WTC11 (cell line): ENCODE measurements at regions not wholly inside any gene's neighbourhood (a gene's known extent, or its start where the extent isn't known, plus 50 kb on each side); places are given as distances from the start of the nearest gene placed in this dataset.

ENCODE experiments used
- ELF4 ChIP-seq: sonication (generic); formaldehyde crosslinking; IDR thresholded peaks from 2 replicates; pipeline ENCODE4 v1.8.1; 2022; ENCODE audit warnings: low read depth, mild to moderate bottlenecking, moderate library complexity, missing genetic modification reagents
- NR2C2 ChIP-seq: sonication (generic); formaldehyde crosslinking; IDR thresholded peaks from 2 replicates; pipeline ENCODE4 v1.8.0; 2022; ENCODE audit warnings: mild to moderate bottlenecking, missing genetic modification reagents
- SMAD3 ChIP-seq: sonication (generic); formaldehyde crosslinking; IDR thresholded peaks from 2 replicates; pipeline ENCODE4 v1.8.0; 2022; ENCODE audit warnings: missing genetic modification reagents, mild to moderate bottlenecking, borderline replicate concordance
- SP1 ChIP-seq: sonication (generic); formaldehyde crosslinking; conservative IDR thresholded peaks from 2 replicates; pipeline ENCODE4 v1.8.1; 2022; ENCODE audit warnings: missing genetic modification reagents
- TEAD1 ChIP-seq: sonication (generic); formaldehyde crosslinking; IDR thresholded peaks from 2 replicates; pipeline ENCODE4 v1.8.0; 2022; ENCODE audit warnings: mild to moderate bottlenecking, missing genetic modification reagents
- TF ChIP-seq, protein P1 (sequence below): sonication (generic); formaldehyde crosslinking; IDR thresholded peaks from 2 replicates; pipeline ENCODE4 v1.8.0; 2022; ENCODE audit warnings: mild to moderate bottlenecking, missing genetic modification reagents
- TF ChIP-seq, protein P2 (sequence below): fragments of 200-600 bp; IDR thresholded peaks from 2 replicates; pipeline ENCODE4 v1.8.0; 2022; ENCODE audit warnings: antibody characterized with exemption
- TF ChIP-seq, protein P3 (sequence below): sonication (generic); formaldehyde crosslinking; IDR thresholded peaks from 2 replicates; pipeline ENCODE4 v1.8.0; 2022; ENCODE audit warnings: mild to moderate bottlenecking, missing genetic modification reagents
- TF ChIP-seq, protein P4 (sequence below): sonication (generic); formaldehyde crosslinking; IDR thresholded peaks from 2 replicates; pipeline ENCODE4 v1.8.0; 2022; ENCODE audit warnings: mild to moderate bottlenecking, missing genetic modification reagents

DNA sequence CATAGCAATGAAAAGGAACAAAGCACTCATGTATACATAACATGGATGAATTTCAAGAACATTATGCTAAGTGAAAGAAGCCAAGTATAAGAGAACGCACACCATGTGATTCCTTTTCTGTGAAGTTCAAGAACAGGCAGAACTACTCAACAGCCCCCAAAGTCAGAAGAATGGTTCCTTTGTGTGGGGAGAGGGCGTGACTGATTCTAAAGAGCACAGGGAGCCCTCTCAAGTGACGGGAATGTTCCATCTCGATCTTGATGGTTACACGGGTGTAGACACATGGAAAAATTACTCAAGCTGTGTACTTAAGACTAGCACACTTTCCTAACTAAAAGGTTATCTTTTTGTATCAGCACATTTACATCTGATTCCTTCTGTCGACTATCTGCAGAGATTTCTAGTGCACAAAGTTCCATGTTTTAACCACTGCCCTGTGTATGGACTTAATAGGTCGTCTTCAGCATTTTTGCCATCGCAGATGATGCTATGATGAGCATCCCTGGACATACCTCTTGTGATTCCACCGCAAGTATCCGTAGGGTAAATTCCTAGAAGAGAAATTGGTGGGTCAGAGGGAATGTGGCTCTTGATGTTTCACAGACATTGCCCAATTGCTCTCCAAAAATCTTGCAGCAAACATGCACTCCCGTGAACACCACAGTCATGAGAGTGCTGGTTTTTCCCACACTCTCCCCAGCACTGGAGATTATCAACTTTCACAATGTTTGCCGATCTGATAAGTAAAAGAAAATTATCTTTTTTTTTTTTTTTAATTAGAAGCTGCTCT, 279.3 kb downstream of the BMP7 start:
- TF ChIP-seq NR2C2 (CRISPR knock-in tag) (no peak), SMAD3 (no peak), ELF4 (CRISPR knock-in tag) (no peak), SP1 (CRISPR knock-in tag) (no peak), TEAD1 (CRISPR knock-in tag) (no peak)
- TF ChIP-seq, protein P1, sequence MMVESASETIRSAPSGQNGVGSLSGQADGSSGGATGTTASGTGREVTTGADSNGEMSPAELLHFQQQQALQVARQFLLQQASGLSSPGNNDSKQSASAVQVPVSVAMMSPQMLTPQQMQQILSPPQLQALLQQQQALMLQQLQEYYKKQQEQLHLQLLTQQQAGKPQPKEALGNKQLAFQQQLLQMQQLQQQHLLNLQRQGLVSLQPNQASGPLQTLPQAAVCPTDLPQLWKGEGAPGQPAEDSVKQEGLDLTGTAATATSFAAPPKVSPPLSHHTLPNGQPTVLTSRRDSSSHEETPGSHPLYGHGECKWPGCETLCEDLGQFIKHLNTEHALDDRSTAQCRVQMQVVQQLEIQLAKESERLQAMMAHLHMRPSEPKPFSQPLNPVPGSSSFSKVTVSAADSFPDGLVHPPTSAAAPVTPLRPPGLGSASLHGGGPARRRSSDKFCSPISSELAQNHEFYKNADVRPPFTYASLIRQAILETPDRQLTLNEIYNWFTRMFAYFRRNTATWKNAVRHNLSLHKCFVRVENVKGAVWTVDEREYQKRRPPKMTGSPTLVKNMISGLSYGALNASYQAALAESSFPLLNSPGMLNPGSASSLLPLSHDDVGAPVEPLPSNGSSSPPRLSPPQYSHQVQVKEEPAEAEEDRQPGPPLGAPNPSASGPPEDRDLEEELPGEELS (CRISPR knock-in tag), result no peak
- TF ChIP-seq, protein P2, sequence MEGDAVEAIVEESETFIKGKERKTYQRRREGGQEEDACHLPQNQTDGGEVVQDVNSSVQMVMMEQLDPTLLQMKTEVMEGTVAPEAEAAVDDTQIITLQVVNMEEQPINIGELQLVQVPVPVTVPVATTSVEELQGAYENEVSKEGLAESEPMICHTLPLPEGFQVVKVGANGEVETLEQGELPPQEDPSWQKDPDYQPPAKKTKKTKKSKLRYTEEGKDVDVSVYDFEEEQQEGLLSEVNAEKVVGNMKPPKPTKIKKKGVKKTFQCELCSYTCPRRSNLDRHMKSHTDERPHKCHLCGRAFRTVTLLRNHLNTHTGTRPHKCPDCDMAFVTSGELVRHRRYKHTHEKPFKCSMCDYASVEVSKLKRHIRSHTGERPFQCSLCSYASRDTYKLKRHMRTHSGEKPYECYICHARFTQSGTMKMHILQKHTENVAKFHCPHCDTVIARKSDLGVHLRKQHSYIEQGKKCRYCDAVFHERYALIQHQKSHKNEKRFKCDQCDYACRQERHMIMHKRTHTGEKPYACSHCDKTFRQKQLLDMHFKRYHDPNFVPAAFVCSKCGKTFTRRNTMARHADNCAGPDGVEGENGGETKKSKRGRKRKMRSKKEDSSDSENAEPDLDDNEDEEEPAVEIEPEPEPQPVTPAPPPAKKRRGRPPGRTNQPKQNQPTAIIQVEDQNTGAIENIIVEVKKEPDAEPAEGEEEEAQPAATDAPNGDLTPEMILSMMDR, result no peak
- TF ChIP-seq, protein P3, sequence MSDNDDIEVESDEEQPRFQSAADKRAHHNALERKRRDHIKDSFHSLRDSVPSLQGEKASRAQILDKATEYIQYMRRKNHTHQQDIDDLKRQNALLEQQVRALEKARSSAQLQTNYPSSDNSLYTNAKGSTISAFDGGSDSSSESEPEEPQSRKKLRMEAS, result no peak
- TF ChIP-seq, protein P4, sequence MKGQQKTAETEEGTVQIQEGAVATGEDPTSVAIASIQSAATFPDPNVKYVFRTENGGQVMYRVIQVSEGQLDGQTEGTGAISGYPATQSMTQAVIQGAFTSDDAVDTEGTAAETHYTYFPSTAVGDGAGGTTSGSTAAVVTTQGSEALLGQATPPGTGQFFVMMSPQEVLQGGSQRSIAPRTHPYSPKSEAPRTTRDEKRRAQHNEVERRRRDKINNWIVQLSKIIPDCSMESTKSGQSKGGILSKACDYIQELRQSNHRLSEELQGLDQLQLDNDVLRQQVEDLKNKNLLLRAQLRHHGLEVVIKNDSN (CRISPR knock-in tag), result no peak
